ENCODE measurements at regions not wholly inside any gene's neighbourhood (a gene's known extent, or its start where the extent isn't known, plus 50 kb on each side); places are given as distances from the start of the nearest gene placed in this dataset.

- Mint-ChIP-seq H3K4me1 (peaks cover 9% of the 10 kb centered on the region), H3K9me3 (no peaks in the 10 kb centered on the region), H3K27ac (ENCODE audit: unreplicated experiment) (no peak overlapping the region), H3K27me3 (ENCODE audit: low read depth) (no peaks in the 10 kb centered on the region), H3K4me3 (no peak overlapping the region), H3K36me3 (ENCODE audit: low read depth) (no peaks in the 10 kb centered on the region)
- no peak for DNase-seq (ENCODE audit: low read depth, low spot score)
- TF ChIP-seq, protein P1, sequence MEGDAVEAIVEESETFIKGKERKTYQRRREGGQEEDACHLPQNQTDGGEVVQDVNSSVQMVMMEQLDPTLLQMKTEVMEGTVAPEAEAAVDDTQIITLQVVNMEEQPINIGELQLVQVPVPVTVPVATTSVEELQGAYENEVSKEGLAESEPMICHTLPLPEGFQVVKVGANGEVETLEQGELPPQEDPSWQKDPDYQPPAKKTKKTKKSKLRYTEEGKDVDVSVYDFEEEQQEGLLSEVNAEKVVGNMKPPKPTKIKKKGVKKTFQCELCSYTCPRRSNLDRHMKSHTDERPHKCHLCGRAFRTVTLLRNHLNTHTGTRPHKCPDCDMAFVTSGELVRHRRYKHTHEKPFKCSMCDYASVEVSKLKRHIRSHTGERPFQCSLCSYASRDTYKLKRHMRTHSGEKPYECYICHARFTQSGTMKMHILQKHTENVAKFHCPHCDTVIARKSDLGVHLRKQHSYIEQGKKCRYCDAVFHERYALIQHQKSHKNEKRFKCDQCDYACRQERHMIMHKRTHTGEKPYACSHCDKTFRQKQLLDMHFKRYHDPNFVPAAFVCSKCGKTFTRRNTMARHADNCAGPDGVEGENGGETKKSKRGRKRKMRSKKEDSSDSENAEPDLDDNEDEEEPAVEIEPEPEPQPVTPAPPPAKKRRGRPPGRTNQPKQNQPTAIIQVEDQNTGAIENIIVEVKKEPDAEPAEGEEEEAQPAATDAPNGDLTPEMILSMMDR (conservative IDR thresholded peaks at IDR 0.05) = no peak
These were observed 398.6 kb downstream of the TBL1XR1 start for GRCh38 chr3:176798680-176799079.

- H3K27ac Mint-ChIP-seq (ENCODE audit: unreplicated experiment) = no peak overlapping the region
- no peaks in the 10 kb centered on the region for H3K9me3 Mint-ChIP-seq
- H3K4me3 Mint-ChIP-seq = no peak overlapping the region
- no peaks in the 10 kb centered on the region for H3K36me3 Mint-ChIP-seq (ENCODE audit: low read depth)
- no peak for DNase-seq (ENCODE audit: low read depth, low spot score)
- H3K27me3 Mint-ChIP-seq (ENCODE audit: low read depth) = no peaks in the 10 kb centered on the region
- peaks cover 9% of the 10 kb centered on the region for H3K4me1 Mint-ChIP-seq
- TF ChIP-seq, protein P1 (conservative IDR thresholded peaks at IDR 0.05) = no peak
These were observed 400.9 kb downstream of the TBL1XR1 start for GRCh38 chr3:176796371-176796770.

DNA sequence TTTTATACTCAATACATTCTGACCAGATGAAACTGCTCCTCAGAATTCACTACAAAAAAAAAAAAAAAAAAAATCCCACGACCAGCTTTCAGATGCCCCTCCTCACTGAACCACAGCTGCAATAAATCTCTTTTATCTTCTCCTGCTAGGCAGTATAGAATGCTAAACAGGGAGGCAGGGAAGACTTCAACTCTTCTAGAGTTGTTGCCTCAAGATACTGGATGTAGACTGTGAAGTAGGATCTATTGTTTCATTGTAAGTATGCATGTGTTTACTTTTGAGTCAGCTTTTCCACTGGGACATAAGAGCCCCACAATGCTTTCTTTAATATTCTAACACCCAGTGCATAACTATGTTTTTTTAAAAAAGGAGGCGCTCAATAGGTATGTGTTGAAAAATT, 401.4 kb downstream of the TBL1XR1 start:
- Mint-ChIP-seq H3K27ac (ENCODE audit: unreplicated experiment) (no peak overlapping the region), H3K27me3 (ENCODE audit: low read depth) (no peaks in the 10 kb centered on the region), H3K4me1 (peaks cover 9% of the 10 kb centered on the region), H3K4me3 (no peak overlapping the region), H3K36me3 (ENCODE audit: low read depth) (no peaks in the 10 kb centered on the region), H3K9me3 (no peaks in the 10 kb centered on the region)
- TF ChIP-seq, protein P1 (conservative IDR thresholded peaks at IDR 0.05) = no peak
- no peak for DNase-seq (ENCODE audit: low read depth, low spot score)

DNA sequence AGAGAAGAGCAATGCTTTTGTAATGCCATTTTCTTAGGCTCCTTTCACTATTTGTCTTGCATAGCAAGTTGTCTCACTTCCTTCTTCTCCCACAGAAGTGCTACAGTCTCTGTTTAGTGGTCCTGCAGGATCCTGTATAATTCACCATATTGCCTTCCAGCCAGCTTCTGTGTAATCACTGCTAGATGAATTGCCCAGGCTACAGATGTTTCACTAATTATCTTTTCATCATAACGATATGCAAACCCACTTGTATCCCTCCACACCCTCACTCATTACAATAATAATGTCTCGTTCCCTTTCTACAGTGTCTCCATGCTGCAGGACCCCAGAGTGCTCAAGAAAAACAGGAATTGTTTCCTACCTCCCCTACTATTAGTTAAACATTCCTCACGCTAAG, 402.9 kb downstream of the TBL1XR1 start:
- DNase-seq (ENCODE audit: low read depth, low spot score) = no peak
- H3K9me3 Mint-ChIP-seq = no peaks in the 10 kb centered on the region
- H3K36me3 Mint-ChIP-seq (ENCODE audit: low read depth) = no peaks in the 10 kb centered on the region
- no peak overlapping the region for H3K27ac Mint-ChIP-seq (ENCODE audit: unreplicated experiment)
- no peaks in the 10 kb centered on the region for H3K27me3 Mint-ChIP-seq (ENCODE audit: low read depth)
- H3K4me3 Mint-ChIP-seq = no peak overlapping the region
- peaks cover 9% of the 10 kb centered on the region for H3K4me1 Mint-ChIP-seq
- TF ChIP-seq, protein P1 (conservative IDR thresholded peaks at IDR 0.05) = no peak

GRCh38 chr3:176789947-176790346, 407.3 kb downstream of the TBL1XR1 start:
- Mint-ChIP-seq H3K27me3 (ENCODE audit: low read depth) (no peaks in the 10 kb centered on the region), H3K4me3 (no peak overlapping the region), H3K36me3 (ENCODE audit: low read depth) (no peaks in the 10 kb centered on the region), H3K27ac (ENCODE audit: unreplicated experiment) (no peak overlapping the region), H3K9me3 (no peaks in the 10 kb centered on the region), H3K4me1 (peaks cover 6% of the 10 kb centered on the region)
- TF ChIP-seq, protein P1 (conservative IDR thresholded peaks at IDR 0.05) = no peak
- DNase-seq (ENCODE audit: low read depth, low spot score) = no peak

GRCh38 chr3:176789281-176789705, 408.0 kb downstream of the TBL1XR1 start:
- H3K27me3 Mint-ChIP-seq (ENCODE audit: low read depth) = no peaks in the 10 kb centered on the region
- H3K27ac Mint-ChIP-seq (ENCODE audit: unreplicated experiment) = no peak overlapping the region
- H3K36me3 Mint-ChIP-seq (ENCODE audit: low read depth) = no peaks in the 10 kb centered on the region
- no peak for DNase-seq (ENCODE audit: low read depth, low spot score)
- H3K4me1 Mint-ChIP-seq = peaks cover 4% of the 10 kb centered on the region
- H3K4me3 Mint-ChIP-seq = no peak overlapping the region
- TF ChIP-seq, protein P1 (conservative IDR thresholded peaks at IDR 0.05) = no peak
- H3K9me3 Mint-ChIP-seq = no peaks in the 10 kb centered on the region

Data from neural crest cell (in vitro differentiated cells).